ENCODE measurements at regions not wholly inside any gene's neighbourhood (a gene's known extent, or its start where the extent isn't known, plus 50 kb on each side); places are given as distances from the start of the nearest gene placed in this dataset.

GRCh38 chr12:58719161-58719560 lies 201.1 kb downstream of the LRIG3 start:
- no peak for TF ChIP-seq CTCF (IDR thresholded peaks at IDR 0.05)
- TF ChIP-seq POLR2A (IDR thresholded peaks at IDR 0.05): no peak
